ENCODE measurements at regions not wholly inside any gene's neighbourhood (a gene's known extent, or its start where the extent isn't known, plus 50 kb on each side); places are given as distances from the start of the nearest gene placed in this dataset.

GRCh38 chr13:74845806-74846205 lies 636.2 kb downstream of the TBC1D4 start:
- Histone ChIP-seq H3K9me1 (ENCODE audit: control insufficient read depth, insufficient read depth, low read length) (no peaks in the 10 kb centered on the region), H3K27me3 (ENCODE audit: control insufficient read depth in 2 of 2, insufficient read depth in 2 of 2, low read length in 2 of 2) (no peaks in the 10 kb centered on the region), H3K27ac (ENCODE audit: extremely low read depth, low read depth, low read length) (no peak overlapping the region), H3K4me2 (ENCODE audit: insufficient read depth, low read length) (no peak overlapping the region), H3K36me3 (ENCODE audit: control insufficient read depth, insufficient read depth, low read length) (no peaks in the 10 kb centered on the region), H3K9ac (ENCODE audit: insufficient read depth in 1 of 2, low read depth in 2 of 2, low read length in 2 of 2) (no peak overlapping the region), H3K4me3 (no peak overlapping the region), H2AFZ (ENCODE audit: low read depth, low read length) (no peak overlapping the region), H3K4me1 (replicated peaks in 1 of 2; ENCODE audit: control insufficient read depth in 2 of 2, insufficient read depth in 2 of 2, low read length in 2 of 2) (no peaks in the 10 kb centered on the region), H3K79me2 (ENCODE audit: control insufficient read depth, insufficient read depth, low read length) (no peaks in the 10 kb centered on the region), H3K9me3 (replicated peaks; ENCODE audit: control insufficient read depth, insufficient read depth, low read depth, low read length) (no peaks in the 10 kb centered on the region), H4K20me1 (replicated peaks; ENCODE audit: control insufficient read depth, insufficient read depth, low read length) (no peaks in the 10 kb centered on the region)
- TF ChIP-seq ZNF121 (CRISPR knock-in tag; conservative IDR thresholded peaks at IDR 0.05) (no peak), SRSF7 (optimal IDR thresholded peaks at IDR 0.05; ENCODE audit: low read depth, low read length) (no peak), ZNF311 (CRISPR knock-in tag; IDR thresholded peaks at IDR 0.05) (no peak), ZNF644 (tag; IDR thresholded peaks at IDR 0.05; ENCODE audit: low read depth) (no peak), NCOA4 (IDR thresholded peaks at IDR 0.05; ENCODE audit: partially characterized antibody) (no peak), ZNF12 (CRISPR knock-in tag; IDR thresholded peaks at IDR 0.05) (no peak), TCF7L2 (IDR thresholded peaks at IDR 0.05; ENCODE audit: low read depth, low read length) (no peak), TOE1 (IDR thresholded peaks at IDR 0.05; ENCODE audit: borderline replicate concordance) (no peak), TOE1 (CRISPR knock-in tag; IDR thresholded peaks at IDR 0.05; ENCODE audit: borderline replicate concordance, low read depth) (no peak)
- TF ChIP-seq, protein P1, sequence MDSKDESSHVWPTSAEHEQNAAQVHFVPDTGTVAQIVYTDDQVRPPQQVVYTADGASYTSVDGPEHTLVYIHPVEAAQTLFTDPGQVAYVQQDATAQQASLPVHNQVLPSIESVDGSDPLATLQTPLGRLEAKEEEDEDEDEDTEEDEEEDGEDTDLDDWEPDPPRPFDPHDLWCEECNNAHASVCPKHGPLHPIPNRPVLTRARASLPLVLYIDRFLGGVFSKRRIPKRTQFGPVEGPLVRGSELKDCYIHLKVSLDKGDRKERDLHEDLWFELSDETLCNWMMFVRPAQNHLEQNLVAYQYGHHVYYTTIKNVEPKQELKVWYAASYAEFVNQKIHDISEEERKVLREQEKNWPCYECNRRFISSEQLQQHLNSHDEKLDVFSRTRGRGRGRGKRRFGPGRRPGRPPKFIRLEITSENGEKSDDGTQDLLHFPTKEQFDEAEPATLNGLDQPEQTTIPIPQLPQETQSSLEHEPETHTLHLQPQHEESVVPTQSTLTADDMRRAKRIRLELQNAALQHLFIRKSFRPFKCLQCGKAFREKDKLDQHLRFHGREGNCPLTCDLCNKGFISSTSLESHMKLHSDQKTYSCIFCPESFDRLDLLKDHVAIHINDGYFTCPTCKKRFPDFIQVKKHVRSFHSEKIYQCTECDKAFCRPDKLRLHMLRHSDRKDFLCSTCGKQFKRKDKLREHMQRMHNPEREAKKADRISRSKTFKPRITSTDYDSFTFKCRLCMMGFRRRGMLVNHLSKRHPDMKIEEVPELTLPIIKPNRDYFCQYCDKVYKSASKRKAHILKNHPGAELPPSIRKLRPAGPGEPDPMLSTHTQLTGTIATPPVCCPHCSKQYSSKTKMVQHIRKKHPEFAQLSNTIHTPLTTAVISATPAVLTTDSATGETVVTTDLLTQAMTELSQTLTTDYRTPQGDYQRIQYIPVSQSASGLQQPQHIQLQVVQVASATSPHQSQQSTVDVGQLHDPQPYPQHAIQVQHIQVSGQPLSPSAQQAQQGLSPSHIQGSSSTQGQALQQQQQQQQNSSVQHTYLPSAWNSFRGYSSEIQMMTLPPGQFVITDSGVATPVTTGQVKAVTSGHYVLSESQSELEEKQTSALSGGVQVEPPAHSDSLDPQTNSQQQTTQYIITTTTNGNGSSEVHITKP (IDR thresholded peaks at IDR 0.05; ENCODE audit: partially characterized antibody): no peak
- ATAC-seq: no peak
- FAIRE-seq: no peak
- ChIA-PET CTCF (ENCODE audit: low intra/inter-chr PET ratio) (no interaction called here), POLR2A (no interaction called here)
- DNase-seq (ENCODE audit: extremely low read depth in 1 of 4, low spot score in 3 of 4): no peak
- intact Hi-C loops (cut with micrococcal nuclease): no loop called here
- no TSS peak for BruUV-seq (replicated peaks)
- in situ Hi-C loops (cut with MboI): no loop called here

All from K562 (cell line).